GM21360 (cell line): ENCODE measurements at regions not wholly inside any gene's neighbourhood (a gene's known extent, or its start where the extent isn't known, plus 50 kb on each side); places are given as distances from the start of the nearest gene placed in this dataset.

Experiments used
- ATAC-seq: cut with Tn5 transposase; IDR thresholded peaks from one replicate; pipeline ENCODE4 v1.9.1; 2021; ENCODE audit warnings: mild to moderate bottlenecking, moderate library complexity; ENCODE audit not compliant: unreplicated experiment

- no peak for ATAC-seq
These were observed 64.7 kb downstream of the ARRDC4 start for GRCh38 chr15:98025237-98025636.

DNA sequence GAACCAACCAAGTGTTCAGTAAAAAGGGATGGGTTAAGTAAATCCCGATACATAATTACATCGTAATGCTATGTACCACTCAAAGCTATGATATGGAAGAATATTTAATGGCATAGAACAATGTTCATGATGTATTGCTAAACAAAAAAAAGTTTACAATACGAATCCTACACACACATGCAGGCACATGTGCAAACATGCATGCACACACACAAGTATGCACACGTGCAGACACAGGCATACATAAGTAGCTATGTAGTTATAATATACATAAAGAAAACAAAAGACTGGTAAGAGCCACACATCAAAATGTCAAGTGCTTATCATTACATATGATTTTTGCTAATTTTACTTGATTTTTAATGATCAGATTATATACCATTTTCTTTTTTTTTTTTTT, 74.2 kb downstream of the ARRDC4 start:
- no peak for ATAC-seq

- ATAC-seq: no peak
These were observed 74.6 kb downstream of the ARRDC4 start for GRCh38 chr15:98035134-98035533.

DNA sequence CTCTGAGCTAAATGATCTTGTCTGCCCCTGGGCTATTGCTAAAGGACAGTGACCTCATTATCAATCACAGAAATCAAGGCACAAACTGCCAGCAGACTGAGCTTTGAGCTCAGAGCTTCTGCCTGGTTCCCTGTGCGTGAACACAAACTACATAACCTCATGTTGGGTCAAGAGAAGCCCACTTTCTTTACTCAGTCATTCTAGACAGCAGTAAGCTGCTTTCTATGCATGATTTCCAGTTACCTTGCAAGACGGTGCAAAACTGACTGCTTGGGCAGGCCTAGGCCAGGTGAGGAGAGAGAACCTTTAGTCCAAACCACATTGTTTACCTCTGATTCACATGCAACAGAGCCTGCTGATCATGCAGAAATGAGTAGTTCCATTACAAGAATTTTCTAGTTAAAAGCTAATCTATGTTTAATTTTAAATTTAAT, 75.1 kb downstream of the ARRDC4 start:
- no peak for ATAC-seq

- no peak for ATAC-seq
These were observed 79.1 kb downstream of the ARRDC4 start for GRCh38 chr15:98039596-98039995.

- ATAC-seq: no peak
These were observed 79.6 kb downstream of the ARRDC4 start for GRCh38 chr15:98040146-98040545.

- ATAC-seq: no peak
These were observed 82.9 kb downstream of the ARRDC4 start for GRCh38 chr15:98043160-98044014.

DNA sequence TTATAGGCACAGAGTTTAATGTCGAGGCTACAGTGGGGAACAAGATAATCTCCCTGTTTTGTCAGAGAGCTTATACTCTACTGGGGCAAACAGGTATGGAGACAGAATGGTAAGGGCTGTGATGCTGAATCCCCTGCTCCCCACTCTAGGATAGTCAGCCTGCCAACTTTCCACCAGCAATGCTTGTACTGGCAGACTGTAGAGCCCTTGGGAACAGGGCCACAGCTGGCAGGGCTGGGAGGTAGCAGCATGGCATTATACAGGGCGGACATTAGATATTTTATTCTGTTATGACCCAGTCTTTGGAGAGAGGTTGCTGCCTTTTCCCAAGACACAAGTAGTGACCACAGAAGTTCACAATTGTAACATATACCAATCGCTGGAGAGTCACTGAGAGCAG, 91.2 kb downstream of the ARRDC4 start:
- ATAC-seq: no peak

- ATAC-seq: no peak
These were observed 97.0 kb downstream of the ARRDC4 start for GRCh38 chr15:98057453-98057852.

GRCh38 chr15:98062869-98063268, 102.4 kb downstream of the ARRDC4 start:
- no peak for ATAC-seq

DNA sequence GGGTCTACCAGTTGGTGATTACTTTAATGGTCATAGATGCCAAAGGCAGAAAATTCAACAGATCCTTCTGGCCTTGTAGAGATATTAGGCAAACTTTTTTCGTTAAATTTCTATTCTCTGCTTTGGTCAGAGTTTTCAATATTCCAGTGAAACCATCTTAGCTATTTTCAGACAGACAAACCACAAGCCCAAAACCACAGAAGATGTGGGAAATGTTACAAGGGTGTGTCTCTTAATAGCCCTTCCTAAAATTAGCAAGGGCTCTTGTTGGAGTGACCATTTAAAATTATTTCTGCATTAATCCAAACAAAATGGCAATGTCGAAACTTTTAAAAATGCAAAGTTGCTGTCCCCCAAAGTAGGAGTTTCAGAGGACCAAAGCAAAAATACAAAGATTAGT, 102.8 kb downstream of the ARRDC4 start:
- ATAC-seq: no peak

DNA sequence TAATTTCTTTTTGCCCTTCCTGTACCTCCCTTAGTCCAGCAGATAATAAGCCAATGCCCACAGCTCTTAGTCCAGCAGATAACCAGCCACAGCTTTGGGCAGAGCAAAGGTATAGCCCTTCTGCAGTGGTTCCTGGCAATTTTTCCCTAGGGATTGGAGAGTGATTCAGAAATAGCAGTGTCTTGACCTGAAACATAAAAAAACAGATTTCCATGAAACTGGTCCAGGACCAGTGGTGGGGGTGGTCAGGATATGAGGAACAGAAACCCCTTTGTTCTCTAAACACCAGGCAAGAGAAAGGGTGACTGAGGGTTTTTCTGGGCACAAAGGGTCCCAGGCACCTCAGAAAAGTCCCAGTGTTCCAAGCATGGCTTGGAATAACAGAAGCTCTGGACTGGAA, 103.4 kb downstream of the ARRDC4 start:
- no peak for ATAC-seq

DNA sequence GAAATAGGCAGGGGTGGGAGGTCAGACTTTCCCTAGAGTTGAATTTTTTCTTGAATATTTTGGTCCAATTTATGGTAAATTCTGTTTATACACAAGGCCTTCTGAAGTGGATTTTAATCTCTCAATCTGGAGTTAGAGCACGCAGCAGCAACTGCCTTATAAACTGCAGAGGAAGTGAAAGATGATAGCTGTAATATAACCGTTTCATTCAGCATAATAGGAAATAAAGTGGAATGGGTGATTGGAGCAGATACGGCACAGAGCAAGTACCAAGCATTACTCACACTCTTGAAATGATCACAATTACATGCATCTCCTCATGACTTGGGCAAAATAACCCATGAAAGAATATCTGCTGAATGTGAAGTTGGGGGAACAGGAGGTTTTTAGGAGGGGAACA, 106.8 kb downstream of the ARRDC4 start:
- no peak for ATAC-seq

DNA sequence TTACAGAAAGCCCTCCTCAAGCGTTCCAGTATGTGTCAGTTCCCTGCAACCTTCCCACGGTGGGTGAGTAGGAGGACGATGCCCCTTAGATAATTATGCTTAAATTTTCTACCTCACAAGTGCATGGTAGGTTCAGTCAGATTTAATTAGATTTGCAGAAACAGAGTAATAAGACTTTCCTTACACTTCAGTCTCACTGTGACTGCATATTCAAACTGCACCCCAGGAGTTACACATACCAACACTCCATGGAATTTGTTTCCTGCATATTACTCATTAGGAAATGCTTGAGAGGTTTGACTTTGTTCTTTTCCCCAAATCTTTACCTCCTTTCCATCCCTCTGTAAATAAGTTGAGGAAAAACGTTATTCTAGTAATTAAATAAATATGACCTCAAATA, 108.8 kb downstream of the ARRDC4 start:
- no peak for ATAC-seq

DNA sequence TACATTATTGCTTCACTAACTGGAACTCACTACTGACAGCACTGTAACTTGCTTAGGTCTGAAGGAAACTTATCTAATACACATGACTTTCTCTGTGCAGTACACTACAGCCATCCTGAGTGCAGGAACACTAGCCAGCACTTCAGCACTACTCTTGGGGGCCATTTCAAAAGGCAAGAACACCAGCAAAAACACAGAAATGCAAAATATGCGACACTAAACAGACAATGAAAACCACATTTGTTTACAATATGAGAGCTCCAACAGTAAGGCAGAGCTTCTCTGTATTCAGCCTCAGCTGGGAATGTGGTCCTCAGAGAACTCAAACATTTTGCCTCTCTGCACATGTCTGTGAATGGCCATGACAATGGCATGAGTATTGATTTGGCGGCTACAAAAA, 109.6 kb downstream of the ARRDC4 start:
- no peak for ATAC-seq

DNA sequence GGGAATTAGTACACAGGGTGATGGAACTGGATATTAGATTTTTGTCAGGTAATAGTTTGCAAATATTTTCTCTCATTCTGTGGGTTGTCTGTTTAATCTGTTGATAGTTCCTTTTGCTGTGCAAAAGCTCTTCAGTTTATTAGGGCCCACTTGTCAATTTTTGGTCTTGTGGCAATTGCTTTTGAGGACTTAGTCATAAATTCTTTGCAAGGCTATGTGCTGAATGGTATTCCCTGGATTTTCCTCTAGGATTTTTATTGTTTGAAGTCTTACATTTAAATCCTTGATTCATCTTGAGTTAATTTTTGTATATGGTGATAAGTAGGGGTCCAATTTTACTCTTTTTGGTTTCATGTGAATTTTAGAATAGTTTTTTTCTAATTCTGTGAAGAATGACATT, 111.3 kb downstream of the ARRDC4 start:
- no peak for ATAC-seq

GRCh38 chr15:98075441-98075840, 114.9 kb downstream of the ARRDC4 start:
- ATAC-seq: no peak

- no peak for ATAC-seq
These were observed 115.7 kb downstream of the ARRDC4 start for GRCh38 chr15:98076021-98076816.

- no peak for ATAC-seq
These were observed 116.7 kb downstream of the ARRDC4 start for GRCh38 chr15:98077186-98077585.

DNA sequence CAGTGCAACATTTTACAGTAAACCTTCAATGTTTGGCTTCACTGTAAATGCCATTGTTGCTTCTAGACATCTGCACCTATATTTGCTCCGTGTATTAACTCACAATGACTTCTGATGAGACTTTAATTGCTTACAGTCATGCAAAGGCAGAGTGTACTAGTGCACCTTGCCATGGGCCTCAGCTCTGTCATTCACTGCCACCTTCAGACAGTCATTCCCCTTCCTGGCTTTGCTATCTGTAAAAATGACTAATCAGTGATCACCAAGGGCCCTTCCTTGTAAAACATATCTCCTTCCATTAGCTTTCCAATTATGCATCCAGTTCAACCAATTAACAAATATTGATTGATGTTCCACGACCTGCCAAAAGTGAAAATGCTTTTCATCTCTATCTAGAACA, 120.3 kb downstream of the ARRDC4 start:
- no peak for ATAC-seq

DNA sequence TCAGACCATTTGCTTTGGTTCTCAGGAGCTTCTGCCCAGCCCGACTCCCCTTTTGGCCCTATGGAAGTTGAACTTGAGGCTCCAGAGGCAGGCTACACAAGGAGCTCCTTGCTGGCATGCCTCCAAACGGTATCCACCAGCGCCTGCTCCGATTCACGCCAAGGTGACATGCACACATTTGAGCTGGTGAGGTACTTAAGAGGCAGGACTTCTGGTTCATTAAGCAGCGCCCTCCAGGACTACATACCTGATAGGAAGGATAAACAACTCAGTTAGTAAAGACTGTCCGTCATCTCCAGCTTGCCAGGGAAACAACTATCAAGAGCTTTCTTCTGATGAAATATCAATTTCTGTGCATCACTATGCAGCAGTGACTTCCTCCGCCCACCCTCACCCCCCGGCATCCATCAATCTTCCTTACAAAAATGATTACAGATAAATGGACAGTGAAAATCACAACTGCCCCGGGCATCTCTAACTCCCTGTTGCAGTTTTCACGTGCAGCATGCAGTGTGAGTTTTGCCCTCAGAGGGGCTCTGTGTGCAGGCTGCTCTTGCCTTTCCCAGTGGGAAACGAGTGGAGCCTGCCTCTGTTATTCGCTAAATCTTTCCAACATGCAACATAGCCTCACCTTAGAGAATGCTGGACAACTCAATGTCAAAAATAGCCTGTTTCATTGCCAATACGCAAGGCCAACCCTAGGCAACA, 122.9 kb downstream of the ARRDC4 start:
- no peak for ATAC-seq
